22Rv1 (cell line): ENCODE measurements at regions not wholly inside any gene's neighbourhood (a gene's known extent, or its start where the extent isn't known, plus 50 kb on each side); places are given as distances from the start of the nearest gene placed in this dataset.

ENCODE experiments used
- H3K27ac ChIP-seq: fragments of 450-650 bp; 2 replicates; pipeline ENCODE4 v1.5.1; 2017
- CTCF ChIP-seq: fragments of 450-650 bp; IDR thresholded peaks from 2 replicates; pipeline ENCODE4 v1.5.1; 2017; ENCODE audit warnings: mild to moderate bottlenecking
- ZFX ChIP-seq: fragments of 450-650 bp; IDR thresholded peaks from 2 replicates; pipeline ENCODE4 v1.6.1; 2017; ENCODE audit warnings: antibody characterized with exemption, borderline replicate concordance

GRCh38 chr5:82620957-82621600, 342.9 kb upstream of the RPS23 start:
- H3K27ac ChIP-seq, result no peak overlapping the region
- TF ChIP-seq CTCF (no peak), ZFX (no peak)

GRCh38 chr5:82619097-82619496, 340.9 kb upstream of the RPS23 start:
- TF ChIP-seq ZFX (no peak), CTCF (no peak)
- no peak overlapping the region for H3K27ac ChIP-seq

GRCh38 chr5:82614706-82615105, 336.6 kb upstream of the RPS23 start:
- H3K27ac ChIP-seq, result no peak overlapping the region
- no peak for TF ChIP-seq ZFX
- TF ChIP-seq CTCF, result no peak

- TF ChIP-seq CTCF (no peak), ZFX (no peak)
- H3K27ac ChIP-seq, result no peak overlapping the region
Measured at GRCh38 chr5:82613891-82614290, 335.7 kb upstream of the RPS23 start.

- no peak overlapping the region for H3K27ac ChIP-seq
- TF ChIP-seq ZFX, result no peak
- TF ChIP-seq CTCF, result no peak
Measured at GRCh38 chr5:82610686-82611085, 332.5 kb upstream of the RPS23 start.

GRCh38 chr5:82605441-82605973, 327.4 kb upstream of the RPS23 start:
- TF ChIP-seq CTCF (no peak), ZFX (no peak)
- no peak overlapping the region for H3K27ac ChIP-seq

GRCh38 chr5:82603033-82603987, 325.2 kb upstream of the RPS23 start:
- TF ChIP-seq ZFX, result no peak
- no peak for TF ChIP-seq CTCF
- no peak overlapping the region for H3K27ac ChIP-seq
